GM12872 (cell line): ENCODE measurements at regions not wholly inside any gene's neighbourhood (a gene's known extent, or its start where the extent isn't known, plus 50 kb on each side); places are given as distances from the start of the nearest gene placed in this dataset.

ENCODE experiments used
- CTCF ChIP-seq: IDR thresholded peaks from 3 replicates; pipeline ENCODE4 v1.5.1; 2011; ENCODE audit warnings: low read depth, mild to moderate bottlenecking, low read length, moderate library complexity; ENCODE audit not compliant: insufficient read depth

GRCh38 chr4:19381068-19381467 is 870.6 kb upstream of the SLIT2 start:
- TF ChIP-seq CTCF = no peak

- TF ChIP-seq CTCF = no peak
Measured at GRCh38 chr4:19380600-19380999, 871.1 kb upstream of the SLIT2 start.

- no peak for TF ChIP-seq CTCF
Measured at GRCh38 chr4:19379191-19379708, 872.5 kb upstream of the SLIT2 start.

GRCh38 chr4:19375931-19376330 is 875.8 kb upstream of the SLIT2 start:
- TF ChIP-seq CTCF = no peak

DNA sequence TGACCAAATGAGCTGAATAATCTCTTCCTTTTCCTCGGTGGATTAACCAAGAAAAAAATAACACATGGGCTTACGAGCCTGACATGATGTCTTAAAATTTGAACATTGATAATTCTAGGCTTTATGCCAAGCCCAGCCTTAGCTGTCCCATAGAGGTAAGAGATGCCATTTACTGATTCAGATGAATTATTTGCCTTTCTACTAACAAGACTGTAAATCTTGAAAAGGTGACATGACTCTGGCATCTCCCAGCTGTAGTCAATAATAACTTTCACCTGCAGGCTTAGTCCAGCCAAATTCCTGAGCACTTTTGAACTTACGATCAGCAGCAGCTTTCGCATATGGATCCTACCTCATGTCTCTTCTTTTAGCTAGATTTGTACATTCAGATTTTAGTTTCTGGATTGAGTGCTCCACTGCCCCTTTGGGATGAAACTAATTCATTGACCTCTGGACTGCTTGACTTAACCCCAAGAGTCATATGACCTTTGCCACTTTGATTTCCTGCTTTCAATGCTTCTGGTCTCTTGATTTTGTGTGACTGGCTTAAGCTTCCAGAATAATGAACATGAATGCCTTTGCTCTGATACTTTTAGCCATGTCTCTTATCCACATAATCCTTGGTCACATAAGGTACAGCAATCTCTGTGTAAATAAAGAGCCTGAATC is 876.4 kb upstream of the SLIT2 start:
- no peak for TF ChIP-seq CTCF

DNA sequence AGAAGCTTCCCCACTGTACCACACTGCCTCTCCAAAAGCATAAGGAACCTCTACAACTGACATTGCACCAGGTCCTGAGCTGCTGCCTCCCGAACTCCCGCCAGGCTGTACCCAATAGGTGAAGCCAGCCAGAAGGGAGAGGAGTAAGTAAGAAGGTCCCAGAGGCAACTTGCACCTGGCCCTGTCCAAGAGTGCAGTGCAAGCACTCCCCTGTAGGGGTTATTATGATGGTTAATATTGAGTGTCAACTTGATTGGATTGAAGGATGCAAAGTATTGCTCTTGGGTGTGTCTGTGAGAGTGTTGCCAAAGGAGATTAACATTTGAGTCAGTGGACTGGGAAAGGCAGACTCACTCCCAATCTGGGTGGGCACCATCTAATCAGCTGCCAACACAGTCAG is 879.3 kb upstream of the SLIT2 start:
- TF ChIP-seq CTCF = no peak

DNA sequence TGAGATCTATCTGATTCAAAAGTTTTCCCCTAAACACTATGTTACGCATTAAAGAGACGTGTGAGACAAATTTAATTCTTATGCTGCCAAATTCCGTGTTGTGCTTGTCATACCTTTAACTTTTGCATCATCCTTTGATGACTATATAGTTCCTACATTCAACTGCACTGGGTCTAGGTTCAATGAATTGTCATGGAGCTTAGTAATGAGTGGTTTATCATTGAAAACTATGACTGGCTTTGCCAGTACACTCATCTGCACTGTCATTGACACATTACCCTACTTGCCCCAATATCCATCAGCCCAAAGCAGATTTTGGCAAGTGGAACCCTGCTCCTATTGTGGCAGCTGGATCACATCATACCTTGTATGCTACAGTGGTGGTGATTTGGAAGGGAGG is 882.9 kb upstream of the SLIT2 start:
- TF ChIP-seq CTCF = no peak

DNA sequence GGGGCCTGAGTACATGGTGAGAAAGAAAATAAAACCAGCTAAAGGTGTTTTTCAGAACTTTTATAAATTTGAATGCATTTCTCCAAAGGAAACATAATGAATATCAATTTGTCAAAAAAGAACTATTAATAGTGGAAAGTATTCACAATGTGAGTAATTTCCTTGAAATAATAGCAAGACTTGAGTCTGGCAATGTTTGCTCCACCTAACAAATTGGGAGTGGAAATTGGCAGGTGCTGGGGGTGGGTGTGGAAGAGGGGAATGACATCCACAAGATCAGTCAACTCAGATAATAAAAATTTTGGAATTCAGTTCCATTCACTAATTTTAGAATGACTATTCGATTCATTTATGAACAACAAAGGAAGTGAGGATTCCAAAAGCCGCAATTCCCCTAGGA is 884.8 kb upstream of the SLIT2 start:
- no peak for TF ChIP-seq CTCF
